NT2/D1 (cell line): ENCODE measurements at regions not wholly inside any gene's neighbourhood (a gene's known extent, or its start where the extent isn't known, plus 50 kb on each side); places are given as distances from the start of the nearest gene placed in this dataset.

Source experiments
- SUZ12 ChIP-seq: IDR thresholded peaks from 2 replicates; pipeline ENCODE4 v1.6.1; 2011; ENCODE audit not compliant: insufficient read length, insufficient read depth; ENCODE audit errors: extremely low read depth
- YY1 ChIP-seq: IDR thresholded peaks from 2 replicates; pipeline ENCODE4 v1.6.1; 2011; ENCODE audit not compliant: insufficient read length, insufficient read depth
- ZNF274 ChIP-seq: IDR thresholded peaks from 2 replicates; pipeline ENCODE4 v1.6.1; 2011; ENCODE audit warnings: mild to moderate bottlenecking, low read depth, low read length

- no peak for TF ChIP-seq YY1
- TF ChIP-seq ZNF274: no peak
- no peak for TF ChIP-seq SUZ12
These were observed 115.8 kb upstream of the TMTC4 start for GRCh38 chr13:100790405-100790804.
